NCI-H2029 treated with DMSO at 0.1 percent for 48 hours (cell line): ENCODE measurements at regions not wholly inside any gene's neighbourhood (a gene's known extent, or its start where the extent isn't known, plus 50 kb on each side); places are given as distances from the start of the nearest gene placed in this dataset.

Experiments used
- DNase-seq: peaks from one replicate; lab custom pipeline; 2025; lab: John Stamatoyannopoulos, UW

DNA sequence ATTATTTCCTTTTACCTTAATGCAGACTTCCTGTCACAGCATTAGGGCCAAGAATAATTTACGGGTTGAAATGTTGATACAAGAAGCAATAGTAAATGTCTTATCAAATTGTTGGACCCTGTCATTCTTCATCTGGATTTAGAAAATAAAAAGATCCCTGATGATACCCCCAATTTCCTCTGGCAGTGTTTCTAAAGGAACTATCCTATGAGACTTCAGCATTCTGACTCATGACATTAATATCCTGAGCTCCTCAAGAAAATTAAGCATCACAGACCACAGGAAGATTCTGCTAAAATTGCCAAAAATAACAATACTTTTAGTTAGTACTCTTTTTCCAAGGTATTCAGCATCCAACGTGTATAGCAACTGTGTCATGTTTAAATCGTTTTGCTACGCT, 490.5 kb upstream of the ANKRD30A start:
- DNase-seq: no peak

DNA sequence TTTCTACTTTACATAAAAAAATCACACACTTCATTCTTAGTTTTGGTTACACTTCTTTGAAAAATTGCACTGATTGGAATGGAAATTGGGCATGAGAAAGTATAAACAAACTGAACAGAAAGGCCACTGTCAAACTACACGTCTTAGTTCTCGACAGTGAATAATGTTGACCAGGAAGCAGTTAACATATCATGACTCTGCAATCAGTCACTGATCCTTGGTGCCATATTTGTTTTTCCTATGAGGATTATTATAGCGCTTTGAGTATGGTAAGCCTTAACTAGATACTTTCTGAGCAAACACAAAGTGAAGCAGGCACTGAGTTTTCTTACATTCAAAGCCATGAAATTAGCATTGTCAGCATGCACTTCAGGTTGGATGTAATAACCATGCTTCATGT, 495.1 kb upstream of the ANKRD30A start:
- DNase-seq: no peak

DNA sequence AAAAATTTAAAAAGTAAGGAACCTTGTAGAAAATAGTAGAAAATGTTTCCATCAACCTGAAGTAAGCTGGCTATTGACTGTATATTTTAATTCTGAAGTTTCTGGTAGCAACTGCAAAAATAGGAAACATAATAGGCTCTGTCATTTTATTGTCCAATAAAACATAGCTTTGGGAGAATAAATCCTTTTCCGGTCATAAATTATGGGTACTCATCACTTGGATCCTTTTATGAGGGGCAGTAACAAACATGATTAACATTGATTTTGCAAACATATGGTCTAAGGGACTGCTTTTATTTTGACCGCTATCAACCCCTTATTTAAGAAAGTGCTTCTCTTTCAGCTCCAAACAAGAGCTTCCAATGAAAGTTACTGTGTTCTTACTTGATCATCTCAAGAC, 495.9 kb upstream of the ANKRD30A start:
- DNase-seq: no peak

DNA sequence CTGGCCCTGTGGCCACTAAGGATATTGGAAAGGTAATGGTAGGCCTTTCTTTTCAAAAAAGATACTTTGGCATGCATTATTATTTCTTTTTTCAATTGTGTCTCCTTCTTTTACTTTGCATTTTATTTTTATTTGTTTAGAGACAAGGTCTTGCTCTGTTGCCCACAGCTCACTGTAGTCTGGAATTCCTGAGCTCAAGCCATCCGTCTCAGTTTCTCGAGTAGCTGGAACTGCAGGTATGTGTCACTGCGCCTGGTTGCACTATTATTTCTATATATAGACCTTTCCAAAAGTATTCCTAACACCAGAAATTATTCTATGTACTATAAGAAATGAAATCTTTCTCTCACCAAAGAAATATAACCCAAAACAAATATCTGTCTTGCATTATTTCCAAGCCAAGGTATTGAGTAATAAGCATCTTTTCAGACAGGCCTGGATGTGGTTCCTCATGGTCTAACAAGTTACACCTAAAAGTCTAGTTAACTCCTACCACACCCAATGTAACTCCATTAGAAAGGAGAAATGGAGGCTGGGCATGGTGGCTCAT, 500.8 kb upstream of the ANKRD30A start:
- no peak for DNase-seq

DNA sequence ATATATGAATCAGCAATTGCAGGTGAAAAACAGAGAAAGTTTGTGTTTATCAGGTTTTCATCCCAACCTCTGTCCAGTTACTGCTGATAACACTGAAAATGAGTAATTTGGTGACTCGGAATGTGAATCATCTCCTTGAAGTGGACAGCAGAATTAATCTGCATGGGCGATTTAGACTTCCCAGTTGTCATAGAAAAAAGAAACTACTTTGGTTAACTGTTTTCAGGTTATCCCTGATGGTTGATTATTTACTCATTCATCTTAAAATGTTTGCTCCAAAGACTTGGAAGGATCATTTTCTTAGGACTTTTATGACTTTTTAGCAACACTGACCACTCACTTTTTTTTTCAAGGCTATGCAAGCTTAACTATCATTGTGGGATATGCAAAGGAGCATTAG, 504.1 kb upstream of the ANKRD30A start:
- no peak for DNase-seq

DNA sequence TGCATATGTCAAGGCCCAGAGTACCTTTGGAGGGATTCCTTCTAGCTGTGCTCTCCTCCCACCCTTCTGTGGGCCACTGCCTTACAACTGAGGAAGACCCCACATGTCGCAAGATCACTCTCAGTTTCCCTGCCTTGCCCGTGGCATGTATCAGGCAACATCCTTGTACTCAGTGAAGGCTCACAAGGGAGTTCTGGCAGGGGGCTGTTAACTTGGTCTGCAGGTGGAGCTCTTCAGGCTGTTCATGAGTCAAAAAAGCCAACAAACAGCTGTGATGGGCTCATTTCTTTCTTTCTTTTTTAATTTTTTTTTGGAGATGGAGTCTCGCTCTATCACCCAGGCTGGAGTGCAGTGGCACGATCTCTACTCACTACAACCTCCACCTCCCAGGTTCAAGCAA, 513.0 kb upstream of the ANKRD30A start:
- DNase-seq: no peak

DNA sequence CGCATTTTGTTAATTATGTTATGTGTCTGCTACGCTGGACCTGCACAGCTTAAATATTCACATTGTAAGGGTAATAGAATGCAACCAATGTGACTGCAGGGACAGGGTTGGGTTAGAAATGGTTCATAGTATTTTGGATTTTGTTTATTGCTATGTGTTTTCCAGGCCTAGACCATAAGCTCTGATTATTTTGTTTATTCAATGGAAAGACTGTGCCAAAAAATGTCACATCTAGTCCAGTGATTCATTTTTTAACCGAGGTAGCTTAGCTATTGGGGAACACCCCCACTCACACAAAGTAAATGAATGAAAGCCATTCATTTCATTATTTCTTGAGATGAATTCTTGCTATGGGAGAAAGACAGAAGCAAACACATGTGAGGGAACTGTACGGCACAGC, 516.5 kb upstream of the ANKRD30A start:
- DNase-seq: no peak

DNA sequence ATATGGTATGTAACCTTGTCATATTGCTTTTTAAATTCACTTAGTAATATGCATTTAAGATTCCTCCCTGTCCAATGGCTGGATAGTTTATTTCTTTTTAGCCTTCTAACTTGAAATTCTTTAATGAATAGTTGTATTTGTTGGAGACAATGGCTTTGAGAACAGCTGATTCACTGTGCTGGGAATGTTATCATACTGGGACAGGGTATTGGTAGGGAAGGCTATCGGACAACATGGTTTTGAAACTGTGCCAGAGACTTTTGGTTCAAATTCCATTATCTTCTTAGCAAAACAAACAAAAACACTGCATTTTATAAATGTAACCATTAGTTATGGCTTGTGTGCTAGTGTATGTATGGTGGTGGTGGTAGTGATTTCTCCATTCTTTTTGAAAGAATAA, 517.1 kb upstream of the ANKRD30A start:
- DNase-seq: no peak

DNA sequence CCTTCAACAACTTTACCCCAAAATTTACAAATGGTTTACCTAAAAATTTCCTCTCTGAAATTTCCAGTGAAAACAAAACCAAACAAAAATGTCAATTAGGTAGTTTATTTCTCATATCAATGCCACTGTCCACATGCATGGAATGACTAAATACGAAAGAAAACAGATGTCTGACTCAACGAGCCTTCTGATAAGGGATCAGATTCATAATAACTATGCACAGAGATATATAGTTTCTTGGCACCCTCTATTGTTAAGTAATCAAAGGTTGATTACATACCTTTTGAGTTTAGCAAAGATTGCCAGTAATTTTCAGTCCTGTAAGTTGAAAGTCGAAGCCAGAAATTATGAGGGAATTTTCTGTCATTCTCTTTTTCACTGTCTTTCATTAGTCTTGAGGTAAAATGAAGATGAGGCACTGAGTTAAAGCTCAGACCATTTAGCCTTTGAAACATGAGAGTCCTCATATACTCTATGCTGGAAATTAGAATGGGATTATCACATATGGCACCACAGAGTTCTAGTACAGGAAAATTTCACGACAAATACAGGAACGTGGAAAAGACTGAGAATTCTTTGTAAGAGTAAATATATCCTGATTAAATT, 519.1 kb upstream of the ANKRD30A start:
- DNase-seq: no peak

DNA sequence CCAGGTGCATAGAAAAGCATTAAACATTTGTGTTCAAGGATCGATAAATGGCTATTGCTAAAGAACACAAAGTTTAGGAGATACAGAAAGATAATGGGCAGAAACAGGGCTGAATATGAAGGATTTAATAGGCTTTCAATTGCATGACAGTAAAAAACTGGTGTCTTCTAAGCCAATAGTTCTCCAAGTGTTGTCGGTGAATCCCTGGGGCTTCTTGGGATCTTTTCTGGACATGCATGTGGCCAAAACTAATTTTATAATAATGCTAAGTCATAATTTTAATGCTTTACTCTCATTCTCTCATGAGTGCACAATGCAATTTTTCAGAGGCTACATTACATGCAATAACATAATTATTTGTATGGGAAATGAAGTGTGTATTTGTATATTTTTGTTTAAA, 521.1 kb upstream of the ANKRD30A start:
- no peak for DNase-seq

DNA sequence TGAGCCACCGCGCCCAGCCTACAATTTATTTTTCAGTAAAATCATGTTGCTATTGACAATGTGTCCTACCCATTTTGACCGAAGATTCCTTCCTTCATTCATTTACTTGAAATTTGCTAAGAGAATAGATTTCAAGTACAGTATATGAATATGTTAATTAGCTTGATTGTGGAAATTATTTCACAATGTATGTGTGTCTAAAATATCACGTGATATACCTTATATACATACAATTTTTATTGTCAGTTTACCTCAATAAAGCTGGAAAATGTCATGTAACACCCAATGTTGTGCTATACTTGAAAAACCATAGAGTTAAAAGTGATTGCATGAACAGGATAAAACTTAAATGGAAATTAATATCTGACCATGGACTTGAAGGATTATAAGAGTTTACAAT, 521.7 kb upstream of the ANKRD30A start:
- DNase-seq: no peak

DNA sequence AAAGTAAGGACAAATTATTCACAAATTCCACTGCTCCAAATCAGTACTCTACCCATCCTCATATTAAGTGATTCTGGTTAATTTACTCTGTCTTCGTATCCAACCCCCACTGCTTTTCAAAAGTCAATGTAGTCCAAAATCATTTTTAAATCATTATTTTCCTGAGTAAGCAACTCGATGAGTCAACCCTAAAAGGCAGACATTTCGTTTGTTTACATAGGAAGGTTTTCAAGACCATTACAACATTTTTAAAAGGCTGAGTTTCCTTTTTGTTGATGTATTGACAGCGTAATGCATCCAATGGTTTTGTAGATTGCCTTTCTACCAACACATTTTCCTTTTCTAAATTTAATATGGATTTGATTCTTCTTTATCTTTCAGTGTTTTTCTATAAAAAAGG, 523.0 kb upstream of the ANKRD30A start:
- DNase-seq: no peak

DNA sequence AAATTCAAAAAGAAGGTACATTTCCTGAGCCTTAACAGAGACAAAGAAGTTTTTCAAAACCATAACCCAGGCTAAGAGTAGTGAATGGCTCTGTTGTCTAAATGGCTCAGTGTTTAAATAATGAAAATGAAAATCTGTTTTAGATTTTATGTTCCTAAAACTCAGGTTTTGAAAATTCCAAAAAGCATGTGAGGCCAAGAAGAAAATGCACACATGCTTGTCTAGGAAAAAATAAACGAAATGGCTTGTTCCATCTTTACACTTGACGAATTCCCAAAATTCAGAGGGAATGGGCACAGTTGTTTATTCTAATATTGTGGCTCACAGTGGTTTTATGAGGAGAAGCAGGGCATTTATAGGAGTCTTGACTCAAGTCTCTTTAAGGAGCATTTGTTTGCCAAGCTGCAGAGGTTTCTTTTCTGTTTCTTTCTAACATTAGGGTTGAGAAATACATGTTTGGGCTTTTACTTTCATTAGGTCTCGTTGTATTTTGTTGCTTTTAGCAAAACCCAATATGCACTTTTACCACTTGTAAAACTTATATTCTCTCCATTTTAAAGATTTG, 527.6 kb upstream of the ANKRD30A start:
- DNase-seq: no peak

DNA sequence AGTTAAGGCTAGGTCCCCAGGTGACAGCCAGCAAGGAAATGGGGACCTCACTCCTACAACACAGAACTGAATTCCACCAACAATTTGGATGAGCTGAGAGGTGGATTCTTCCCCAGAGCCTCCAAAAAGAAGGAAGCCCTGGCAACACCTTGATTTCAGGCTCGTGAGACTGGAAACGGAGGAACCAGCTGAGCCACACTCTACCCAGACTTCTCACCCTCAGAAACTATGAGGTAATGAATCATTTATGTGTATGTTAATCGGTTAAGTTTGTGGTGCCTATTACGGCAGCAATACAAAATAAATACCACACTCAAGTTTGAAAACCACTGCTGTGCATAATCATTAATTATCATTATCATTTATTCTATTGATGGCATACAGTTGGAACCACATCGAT, 532.4 kb upstream of the ANKRD30A start:
- DNase-seq: no peak

DNA sequence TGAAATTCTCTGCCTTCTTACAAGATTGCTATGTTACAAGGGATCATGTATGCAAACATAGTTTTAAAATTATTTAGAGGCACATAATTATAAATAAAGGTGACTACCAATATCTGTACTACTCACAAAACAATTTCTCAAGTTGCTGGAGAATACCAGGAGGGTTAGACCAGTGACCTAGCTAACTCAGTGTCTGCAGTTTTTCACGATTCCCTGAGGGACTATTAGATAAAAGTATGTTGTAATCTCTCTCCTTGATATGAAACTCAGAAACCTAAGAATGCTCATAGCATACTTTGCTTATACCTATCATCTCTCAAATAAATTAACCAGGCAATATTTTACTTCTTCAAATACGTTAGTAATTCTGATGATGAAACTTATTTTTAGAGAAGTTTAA, 534.0 kb upstream of the ANKRD30A start:
- DNase-seq: no peak

DNA sequence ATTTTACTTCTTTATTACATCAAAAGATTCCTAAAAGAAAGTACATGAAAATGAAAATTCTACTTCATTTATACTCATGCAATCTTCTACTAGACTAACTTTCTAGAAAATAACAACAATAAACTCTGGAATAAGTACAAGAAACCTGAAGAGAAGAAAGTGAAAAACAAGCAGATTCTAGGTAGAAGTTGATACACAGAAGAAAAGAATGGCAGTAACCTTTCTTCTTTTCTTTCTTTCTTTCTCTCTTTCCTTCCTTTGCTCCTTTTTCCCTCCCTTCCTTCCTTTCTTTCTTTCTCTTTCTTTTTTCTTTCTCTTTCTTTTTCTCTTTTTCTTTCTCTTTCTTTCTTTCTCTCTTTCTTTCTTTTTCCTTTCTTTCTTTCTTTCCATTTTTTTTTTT, 541.7 kb upstream of the ANKRD30A start:
- no peak for DNase-seq

DNA sequence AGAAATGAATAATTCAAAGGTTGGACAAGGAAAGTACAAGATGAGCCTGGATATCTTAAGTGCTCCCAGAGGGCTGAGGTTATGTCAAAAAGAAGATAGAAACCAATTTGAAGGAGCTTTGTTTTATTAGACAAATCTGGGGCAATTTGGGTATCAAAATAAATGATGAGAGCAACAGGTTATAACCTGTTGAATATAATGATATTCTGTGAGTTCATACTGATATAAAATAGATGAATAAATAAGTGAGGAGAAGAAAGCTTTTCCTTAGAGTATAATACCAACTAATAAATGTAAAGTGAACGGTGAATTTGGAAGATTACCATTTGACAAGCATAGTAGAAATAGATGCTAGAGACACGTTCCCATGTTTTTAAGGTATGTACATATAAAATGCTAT, 544.2 kb upstream of the ANKRD30A start:
- DNase-seq: no peak

DNA sequence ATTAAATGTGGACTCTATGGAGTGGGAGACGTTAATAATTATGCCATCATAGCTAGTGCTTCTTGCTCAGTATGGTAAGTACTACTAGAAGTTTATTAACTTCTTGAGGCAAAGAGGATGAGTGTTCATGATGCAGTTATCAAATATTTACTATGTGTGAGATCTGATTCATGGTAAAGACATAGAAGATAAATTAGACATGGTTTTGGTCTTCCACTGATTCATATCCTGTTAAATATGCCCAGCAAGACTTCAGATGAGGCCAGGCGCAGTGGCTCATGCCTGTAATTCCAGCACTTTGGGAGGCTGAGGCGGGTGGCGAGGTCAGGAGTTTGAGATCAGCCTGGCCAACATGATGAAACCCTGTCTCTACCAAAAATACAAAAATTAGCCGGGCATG, 547.1 kb upstream of the ANKRD30A start:
- DNase-seq: no peak

DNA sequence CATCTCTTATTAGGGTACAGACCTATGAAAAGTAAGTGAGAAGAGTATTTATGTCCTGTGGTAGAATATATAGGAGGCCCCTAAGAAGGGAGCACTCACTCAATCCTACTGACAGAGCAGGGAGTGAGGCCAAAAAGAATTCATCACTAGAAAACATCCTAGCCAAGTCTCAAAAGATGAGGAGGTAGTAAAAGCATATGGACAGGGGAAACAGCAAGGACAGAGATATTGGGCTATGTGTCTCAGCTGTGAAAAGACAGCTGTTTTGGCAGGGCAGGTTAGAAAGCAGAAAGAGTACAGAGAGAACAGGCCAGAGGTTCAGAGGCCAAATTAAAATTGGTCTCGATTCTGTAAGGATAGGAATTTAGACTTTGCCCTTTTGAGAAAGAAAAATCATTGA, 548.3 kb upstream of the ANKRD30A start:
- DNase-seq: no peak

DNA sequence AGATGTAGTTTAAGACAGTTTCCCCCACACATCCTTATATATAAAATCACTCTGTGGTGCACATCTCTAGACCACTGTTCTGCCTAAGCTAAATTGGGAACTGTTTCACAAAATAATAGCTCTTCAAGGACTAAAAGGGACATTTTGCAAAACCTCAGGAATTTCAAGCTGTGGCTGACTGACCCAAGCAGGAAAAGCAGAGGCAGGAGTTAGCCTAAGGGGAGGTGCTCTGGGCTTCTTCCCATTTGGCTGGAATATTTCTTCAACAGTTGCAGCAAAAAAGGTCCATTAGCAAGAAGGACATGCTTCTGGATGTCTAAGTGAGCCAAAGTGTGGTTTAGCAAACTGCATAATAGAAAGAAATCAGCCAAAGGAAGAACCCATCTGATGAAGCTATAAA, 551.2 kb upstream of the ANKRD30A start:
- DNase-seq: no peak

DNA sequence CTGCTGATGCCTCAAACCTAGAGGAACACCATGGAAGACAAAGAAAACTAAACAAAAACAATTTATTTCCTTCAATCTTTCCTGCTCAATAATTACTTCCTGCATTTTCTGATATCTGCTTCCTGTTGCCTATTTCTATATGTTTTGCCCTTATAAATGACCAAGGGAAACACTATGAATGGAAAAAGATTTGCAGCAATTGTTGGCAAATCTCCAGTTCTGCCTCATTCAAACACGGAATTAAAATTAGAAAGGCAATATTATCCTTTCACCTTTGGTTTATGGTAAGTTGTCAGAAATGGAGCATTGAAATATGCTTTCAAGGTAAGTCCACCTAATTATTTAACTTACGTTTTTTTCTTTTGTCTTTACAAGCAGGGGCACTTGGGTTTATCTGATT, 552.2 kb upstream of the ANKRD30A start:
- no peak for DNase-seq

DNA sequence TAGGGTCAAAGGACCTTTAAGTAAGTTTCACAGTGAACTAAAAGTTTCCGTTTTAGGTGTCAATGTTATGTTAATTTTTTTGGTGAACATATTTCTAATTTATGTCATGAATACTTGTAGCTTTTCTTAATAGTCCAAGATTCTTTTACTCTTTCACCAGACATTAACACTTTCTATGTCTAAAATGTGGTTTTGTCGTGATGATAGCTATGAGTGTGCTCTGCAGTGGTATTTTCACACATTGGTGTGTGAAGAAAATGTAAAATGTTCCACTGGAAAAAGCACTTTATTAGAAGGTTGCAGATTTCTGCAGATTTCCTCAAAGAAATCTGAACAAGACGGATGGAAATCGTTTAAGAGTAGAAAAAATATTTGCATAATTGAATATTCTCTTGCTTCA, 561.0 kb upstream of the ANKRD30A start:
- no peak for DNase-seq

DNA sequence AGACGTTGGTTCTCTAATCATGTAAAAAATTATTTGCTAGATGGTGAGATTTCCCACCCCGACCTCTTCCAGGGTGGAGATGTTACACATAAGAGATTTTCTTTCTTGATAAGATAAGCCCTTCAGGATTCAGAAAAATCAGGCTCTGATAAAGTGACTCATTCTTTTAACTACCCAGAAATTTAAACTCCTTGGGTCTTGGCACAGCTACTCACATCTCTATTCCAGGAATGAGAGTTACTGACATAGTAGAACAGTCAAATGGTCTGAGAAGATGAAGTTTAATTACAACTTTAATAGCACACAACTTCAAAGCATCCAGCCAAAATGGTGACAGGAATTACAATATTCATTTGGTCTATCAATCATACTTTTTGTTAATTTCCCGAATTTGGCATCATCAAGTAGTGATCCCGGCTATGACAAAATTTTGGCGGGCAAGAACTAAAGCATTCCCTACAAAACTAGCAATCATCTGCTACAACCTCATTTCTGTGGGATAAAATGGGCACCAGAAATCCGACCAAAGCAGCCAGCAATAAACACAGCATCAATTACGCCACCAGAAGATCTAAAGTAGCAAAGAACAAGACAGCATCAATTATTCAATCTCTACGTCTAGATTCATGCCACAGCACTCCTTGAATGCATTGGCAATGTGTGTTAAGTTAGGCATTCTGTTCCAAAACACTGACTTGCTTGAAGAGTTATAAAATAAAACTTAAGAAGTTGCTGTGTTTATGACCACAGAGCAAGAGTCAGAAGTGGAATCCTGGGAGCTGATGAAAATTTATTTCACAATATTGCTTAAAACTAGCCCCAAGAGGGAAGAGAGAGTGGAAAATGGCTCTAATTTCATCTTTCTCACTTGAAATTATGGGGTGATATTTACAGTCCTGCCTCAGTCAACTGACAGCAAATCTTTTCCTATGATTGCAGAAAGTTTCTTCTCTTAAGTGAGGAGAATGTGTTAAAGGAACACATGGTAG, 565.7 kb upstream of the ANKRD30A start:
- DNase-seq: no peak
